HG03469 (cell line): ENCODE measurements at regions not wholly inside any gene's neighbourhood (a gene's known extent, or its start where the extent isn't known, plus 50 kb on each side); places are given as distances from the start of the nearest gene placed in this dataset.

ENCODE experiments used
- ATAC-seq: cut with Tn5 transposase; IDR thresholded peaks from one replicate; pipeline ENCODE4 v1.9.1; 2021; ENCODE audit warnings: mild to moderate bottlenecking, moderate library complexity, moderate number of reproducible peaks; ENCODE audit not compliant: unreplicated experiment

DNA sequence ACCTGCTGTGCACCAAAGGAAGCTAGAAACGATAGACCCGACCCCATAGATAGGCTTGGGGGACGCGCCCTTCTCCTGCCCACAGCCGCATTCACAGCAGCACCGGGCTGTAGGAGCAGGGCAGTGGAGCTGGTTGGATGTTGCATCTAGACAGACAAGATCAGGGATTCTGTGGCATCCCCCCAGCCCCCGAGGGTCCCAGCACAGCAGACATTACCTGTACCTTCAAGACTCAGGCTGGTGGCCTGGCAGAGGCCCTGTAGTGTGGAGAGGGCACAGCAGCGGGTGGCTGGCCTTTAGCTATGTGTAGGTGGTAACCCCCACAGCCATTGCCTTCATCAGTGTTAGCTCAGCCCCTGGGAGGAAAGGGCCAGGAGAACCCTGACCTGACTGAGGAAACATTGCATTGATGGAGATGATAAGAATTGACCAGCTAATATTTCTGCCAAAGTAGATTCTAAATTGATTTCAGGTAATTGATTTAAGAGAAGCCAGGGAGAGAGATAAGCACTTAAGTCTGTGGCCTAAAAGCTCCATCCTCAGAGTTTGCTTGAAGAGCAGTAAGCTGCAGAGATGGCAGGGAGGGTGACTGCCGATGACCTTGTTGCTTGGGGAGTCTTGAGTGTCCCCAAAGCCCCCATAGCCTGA, 269.4 kb downstream of the TLE3 start:
- ATAC-seq: no peak

DNA sequence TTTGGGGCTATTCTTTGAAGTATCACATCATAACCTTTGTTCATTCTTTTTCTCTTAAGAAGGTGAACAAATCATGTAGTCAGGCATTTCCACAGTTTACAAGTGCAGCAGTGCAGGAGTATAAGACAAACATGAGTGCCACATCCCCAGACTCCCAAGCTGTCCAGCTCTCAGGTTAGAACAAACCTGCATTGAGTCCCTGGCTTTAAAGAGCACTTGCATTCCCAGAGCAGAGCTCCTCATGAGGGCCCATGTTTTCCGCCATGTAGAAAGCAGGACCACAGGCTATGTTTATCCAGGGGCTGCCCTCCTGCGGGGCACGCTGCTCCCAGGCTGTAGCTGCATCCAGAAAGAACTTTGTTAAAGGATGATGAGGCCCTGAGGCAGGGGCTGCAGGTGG, 267.7 kb downstream of the TLE3 start:
- no peak for ATAC-seq

DNA sequence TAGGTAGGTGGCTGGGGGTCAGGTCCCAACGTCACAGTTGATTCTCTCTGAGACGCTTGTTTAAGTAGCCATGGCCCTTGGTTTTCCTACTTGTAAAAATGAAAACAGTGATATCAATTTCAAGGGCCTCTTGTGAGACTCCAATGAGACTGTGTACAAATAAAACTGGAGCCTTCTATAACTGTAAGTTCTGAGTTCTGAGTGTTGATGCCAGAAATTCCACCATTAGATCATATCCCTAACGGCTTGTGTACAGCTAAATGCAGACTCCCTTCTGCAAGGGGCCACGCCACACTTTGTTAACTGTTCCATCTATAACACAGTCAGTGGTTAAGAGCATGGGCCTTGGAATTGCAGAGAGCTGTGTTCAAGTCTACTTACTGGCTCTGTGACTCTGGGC, 267.3 kb downstream of the TLE3 start:
- no peak for ATAC-seq

DNA sequence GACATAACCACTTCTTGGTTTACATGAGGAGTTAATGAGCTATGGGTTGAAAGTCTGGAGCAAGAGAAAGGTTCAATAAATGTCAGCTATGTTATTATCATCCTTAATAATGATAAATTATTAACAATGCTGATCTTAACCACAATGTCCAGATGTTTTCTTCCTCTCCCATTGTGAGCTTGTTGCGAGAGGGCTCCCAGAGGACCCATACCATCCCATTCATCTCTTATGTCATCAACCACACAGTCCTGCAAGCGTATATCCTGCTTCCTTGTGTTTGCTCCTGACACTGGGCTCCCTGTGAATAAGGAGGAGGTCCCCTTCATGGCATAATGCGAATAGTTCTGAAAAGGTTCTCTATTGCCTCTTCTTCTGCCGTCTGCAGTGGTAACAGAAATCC, 266.8 kb downstream of the TLE3 start:
- ATAC-seq: no peak

DNA sequence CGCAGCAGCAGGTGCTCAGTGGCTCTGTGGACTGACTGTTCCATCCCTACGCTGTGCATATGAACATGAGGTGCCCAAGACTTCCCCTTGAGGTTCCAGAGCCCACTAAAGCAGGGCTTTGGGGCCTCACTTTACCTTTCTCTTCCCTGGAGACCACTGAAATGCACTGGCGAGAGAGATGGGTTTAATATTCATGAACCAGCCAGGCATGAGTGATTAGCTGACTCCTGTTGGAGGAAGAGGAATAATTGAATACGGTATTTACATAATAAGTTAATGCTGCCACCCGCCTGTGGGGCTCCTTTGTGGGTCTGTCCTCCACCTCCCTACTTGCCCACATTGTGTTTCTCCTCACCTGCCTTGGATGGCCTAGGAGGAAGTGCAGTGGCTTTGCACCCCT, 263.4 kb downstream of the TLE3 start:
- no peak for ATAC-seq

DNA sequence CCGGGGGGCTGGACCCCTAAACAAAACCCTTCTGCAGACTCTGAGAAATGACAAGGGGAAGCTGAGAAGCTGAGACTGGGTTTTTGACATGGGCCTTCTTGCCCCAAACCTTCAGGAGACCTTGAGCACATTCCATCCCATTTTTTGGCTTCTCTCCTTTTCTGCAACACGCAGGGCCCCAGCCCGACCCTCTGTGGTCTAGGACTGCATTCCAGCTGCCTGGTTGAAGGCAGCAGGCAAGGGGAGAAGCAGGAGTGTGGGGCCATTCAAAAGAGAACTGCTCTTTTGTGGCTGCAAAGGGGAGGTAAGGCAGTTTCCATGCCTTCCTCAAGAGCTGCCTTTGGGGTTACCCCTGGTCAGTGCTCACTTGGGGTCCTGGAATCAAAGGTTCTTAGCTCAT, 263.0 kb downstream of the TLE3 start:
- ATAC-seq: no peak

DNA sequence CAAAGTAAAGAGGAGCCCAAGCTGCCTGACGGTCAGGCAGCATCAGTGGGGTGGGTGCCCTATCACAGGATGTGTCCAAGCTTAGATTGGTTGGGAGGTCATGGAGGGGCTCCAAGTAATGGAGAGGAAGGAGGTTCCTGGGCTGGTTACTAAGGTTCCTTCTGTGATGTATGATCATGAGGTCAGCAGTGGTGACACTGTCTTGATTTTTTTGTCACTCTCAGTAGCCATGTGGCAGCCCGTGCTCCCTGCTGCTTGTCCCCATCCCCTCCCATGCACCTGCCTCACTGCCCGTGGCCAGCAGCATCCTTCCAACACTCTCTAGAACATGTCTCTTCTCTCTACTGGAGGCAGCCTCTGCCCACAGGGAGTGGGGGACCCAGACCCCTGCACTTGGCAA, 261.7 kb downstream of the TLE3 start:
- no peak for ATAC-seq

DNA sequence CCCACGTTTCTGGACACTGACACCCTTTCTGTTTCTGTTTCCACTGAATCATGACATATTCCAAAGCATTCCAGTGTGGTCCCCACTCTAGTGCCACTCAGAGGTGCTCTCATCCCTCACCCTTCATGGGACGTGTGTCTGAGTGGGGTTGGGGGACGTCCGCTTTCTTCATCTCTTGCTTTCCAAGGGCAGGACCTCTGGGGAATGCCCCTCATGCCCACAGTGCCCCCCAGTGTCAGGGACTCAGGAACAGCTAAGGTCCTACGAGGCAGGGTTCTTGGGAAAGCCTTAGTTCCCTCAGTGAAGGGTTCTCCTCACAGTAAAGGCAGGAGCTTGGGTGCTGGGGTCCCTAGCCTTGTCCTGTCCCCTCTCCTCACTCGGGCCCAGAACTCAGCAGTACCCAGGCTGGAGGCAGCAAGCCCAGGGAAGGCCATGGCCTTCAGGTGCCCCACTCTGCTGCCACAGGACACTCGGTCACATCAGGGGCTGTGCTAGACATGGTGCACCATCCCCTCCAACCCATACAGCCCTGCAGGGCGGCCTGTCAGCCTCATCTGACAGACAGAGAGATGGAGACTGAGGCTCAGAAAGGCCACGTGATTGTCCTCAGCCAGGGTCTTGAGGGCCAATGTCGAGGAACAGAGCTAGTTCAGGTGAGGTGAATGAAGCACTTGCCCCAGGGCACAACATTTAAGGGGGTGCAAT, 261.0 kb downstream of the TLE3 start:
- ATAC-seq: no peak

DNA sequence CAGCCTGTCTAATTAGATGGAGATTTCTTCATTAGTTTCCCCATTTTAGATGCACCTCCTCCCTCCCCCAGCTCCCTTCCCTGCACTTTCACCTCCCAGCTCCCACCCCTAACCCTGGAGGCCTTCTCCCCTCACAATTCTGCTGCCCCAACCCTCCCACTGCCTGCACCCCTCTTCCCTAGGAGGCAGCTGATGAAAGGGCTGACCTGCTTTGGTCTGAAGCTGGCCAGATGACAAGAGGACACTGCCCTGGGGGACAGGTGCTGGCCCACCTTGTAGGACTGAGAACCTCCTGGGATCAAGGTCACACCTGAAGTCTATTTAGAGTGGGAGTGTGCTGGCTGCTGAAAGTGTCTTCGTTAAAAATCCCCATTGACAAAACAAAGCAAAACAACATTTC, 259.4 kb downstream of the TLE3 start:
- no peak for ATAC-seq

DNA sequence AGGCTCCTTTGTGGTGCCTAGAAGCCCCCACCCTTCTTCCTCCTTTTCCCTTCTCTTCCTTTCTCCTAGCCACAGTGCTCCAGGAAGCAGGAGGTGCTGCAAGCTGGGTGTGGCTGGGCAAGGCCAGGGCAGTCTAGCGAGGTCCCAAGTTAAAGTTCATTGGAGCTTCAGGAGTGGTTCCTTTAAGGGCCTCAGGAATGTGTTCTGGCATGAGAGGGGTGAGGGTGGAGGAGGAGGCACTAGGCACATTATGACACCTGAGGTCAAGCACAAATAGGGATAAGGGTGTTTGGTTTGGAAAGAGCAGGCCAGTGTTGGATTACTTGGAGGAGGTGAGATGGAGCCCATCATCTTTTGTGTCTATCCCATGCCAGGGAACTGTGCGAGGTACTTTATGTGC, 258.7 kb downstream of the TLE3 start:
- ATAC-seq: no peak

DNA sequence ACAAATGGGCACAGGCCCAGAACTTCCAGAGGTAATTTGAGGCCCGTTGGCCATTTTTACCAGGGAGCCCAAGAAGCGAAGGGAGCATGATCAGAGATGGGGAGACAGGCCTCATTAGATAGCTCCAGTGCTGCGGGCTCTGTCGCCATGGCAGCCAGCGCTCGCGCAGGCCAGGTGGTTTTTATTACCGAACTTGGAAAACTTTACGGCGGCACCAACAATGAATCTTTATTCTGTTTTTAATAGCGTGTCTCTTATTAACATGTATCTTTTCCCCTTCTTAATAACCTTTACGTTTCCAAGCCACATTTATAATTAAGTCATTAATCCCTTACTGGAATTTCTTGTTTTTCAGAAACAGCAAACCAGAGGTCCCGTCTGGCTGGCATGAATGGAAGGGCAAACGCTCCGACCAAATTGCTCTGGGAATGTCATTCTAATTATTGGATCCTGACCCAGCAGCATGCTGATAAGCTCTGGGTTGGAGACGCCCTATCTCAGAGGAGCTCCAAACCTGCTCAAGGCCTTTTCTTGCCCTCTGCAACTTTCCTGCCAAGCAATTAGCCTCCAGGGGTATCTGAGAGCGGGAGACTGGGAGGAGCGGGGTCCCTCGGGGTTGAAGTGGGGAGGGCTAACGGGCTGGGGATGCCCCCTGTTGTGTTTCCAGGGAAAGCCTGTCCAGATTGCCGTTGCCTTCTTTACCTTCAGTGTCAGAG, 256.4 kb downstream of the TLE3 start:
- ATAC-seq: no peak

DNA sequence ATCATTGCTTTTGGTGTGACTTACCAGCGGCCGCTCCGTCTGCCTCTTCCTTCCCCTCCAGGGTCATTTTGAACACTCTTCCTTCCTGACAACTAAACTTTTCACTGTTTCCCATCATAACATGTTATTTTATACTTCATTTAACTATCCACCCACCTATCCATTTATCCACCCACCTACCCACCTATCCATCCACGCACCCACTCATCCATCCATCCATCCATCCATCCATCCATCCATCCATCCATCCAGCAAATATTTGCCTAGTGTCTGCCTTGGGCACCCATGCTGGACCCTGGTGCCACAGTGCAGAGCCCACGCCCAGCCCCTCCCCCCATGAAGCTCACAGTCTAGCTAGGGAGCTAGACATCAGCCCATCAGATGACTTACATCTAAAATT, 254.9 kb downstream of the TLE3 start:
- no peak for ATAC-seq

DNA sequence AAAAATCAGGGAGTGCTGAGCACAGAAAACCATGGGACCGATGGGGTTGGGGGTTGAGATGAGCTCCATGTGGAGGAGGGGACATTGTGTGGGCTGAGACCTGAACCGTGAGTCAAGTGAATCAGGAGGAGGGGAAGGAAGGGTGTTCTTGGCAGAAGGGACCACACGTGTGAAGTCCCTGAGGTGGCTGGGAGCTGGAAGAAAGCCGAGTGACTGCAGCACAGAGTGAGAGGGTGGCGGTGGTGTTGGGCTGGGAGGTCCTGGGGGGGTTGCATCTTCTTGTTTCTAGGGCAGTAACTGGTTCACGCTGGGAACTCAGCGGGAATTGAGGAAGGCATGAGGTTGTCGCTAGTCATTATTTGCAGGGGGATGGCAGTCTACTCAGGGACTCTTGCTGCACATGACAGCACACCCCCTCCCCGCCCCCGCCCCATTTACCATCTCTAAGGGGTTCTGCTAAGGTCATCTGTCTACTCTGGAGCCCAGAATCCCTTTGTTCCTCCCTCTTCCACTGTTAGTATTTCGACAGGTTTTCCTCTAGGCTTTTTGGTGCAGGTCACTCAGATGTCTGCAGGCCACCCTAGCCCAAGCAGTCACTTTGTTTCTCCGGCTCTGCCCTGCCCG, 254.3 kb downstream of the TLE3 start:
- ATAC-seq: no peak

DNA sequence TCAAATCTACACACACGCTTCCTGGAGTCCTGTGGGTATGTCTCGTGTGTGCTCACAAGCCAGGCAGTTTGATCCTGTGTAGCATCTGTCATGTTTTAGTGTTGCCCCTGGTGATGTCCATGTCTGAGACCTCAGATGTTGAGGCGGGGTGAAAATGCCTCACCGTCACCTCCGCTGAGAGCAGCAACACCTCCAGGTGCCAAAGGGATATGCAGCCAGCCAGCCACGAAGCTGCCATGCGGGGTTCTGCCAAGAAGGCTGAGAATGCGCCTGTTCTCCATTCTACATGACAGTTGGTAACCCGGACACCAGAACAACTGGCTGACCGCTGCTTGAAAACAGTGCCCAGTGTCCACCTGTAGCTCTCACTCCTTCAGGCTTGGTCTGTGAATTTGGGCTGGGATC, 253.8 kb downstream of the TLE3 start:
- no peak for ATAC-seq

DNA sequence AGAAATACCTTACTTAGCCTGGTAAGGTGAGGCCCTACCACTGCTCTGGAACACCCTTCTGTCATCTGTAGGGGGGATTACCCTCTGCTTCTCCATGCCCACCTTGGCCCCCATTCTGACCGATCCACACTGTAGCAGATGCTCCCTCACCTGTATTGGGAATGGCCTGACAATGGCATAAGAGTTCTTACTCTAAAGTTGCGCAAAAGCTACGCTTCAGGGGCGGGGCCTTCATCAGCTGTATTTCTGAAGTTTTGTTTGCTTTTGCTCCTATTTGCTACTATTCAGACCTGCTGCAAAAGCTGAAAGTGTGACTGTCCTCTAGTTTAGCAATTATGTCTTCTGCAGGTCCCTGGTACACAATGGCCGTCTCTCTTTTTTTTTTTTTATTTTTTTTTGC, 252.6 kb downstream of the TLE3 start:
- ATAC-seq: no peak

DNA sequence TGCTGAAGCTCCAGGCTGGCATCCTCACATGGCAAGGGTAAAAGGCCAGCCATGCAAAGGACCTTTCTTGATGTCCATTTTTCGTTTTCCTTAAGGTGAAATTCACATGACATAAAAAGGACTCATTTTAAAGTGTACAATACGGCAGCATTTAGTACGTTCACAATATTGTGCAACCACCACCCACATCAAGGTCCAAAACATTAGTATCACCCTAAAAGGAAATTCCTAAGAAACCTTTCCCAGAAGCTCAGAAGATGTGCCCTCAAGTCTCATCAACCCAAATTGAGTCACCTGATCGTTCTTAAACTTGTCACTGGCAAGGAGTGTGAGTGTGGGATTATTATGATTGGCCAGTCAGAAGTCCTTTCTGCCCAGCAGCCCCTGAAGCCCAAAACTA, 250.1 kb downstream of the TLE3 start:
- ATAC-seq: no peak

DNA sequence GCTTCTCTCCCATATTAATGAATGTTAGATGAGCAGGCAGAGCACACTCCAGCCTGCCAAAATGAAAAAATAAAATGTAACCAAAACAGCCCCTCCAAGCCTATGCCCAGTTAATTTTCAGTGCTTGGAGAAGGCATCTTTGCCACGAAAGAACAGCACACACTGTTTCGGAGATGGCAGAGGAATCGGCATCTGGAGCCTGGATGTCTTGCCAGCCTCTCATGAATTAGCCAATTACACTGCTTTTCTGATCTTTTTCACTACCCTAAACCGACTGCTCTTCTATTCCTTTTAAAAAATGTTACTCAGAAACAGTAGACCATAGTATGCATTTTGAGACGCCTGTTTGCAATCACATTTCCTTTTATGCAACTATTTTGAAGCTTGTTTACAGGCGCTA, 249.6 kb downstream of the TLE3 start:
- ATAC-seq: no peak

DNA sequence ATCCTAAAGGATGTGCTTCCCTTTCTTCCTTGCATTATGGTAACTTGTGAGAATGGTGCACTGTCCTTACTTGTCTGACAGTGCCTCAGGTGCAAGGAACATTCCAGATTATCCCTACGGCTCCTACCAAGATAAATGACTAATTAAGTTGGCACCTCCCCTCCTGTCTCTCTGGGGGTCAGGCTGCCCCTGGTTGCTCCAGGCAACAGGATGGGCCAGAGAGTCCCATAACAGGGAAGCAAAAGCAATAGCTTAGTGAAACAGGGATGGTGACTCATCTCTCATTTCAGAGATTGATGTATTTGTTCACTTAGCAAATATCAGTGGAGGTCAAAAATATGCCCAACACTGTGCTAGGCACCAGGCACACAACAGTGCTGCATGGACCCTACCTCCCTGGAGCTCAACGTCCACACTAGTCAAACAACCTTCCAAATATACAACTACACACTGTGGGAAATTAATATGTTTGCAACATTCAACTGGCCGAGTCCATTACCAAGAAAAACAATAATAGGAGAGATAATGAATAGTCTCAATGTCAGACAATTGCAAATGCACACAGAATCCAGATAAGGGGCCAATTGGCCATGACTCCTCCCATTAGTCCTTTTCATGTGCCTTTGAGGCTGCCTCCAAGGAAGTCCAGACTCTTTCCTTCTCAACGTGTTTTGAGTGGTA, 249.0 kb downstream of the TLE3 start:
- ATAC-seq: no peak

DNA sequence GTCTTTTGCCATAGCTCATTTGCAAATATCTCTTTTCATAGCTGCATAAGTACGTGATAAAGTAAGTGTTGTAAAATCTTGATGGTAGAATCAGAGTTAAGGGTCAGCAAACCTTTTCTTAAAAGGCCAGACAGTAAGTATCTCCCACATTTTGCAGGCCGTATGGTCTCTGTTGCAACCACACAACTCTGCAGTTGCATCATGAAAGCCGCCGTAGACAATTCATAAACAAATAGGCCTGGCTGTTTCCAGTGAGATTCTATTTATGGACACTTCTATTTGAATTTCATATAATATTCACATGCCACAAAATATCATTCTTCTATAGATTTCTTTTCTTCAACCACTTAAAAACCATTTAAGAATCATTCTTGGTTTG, 248.5 kb downstream of the TLE3 start:
- ATAC-seq: no peak

DNA sequence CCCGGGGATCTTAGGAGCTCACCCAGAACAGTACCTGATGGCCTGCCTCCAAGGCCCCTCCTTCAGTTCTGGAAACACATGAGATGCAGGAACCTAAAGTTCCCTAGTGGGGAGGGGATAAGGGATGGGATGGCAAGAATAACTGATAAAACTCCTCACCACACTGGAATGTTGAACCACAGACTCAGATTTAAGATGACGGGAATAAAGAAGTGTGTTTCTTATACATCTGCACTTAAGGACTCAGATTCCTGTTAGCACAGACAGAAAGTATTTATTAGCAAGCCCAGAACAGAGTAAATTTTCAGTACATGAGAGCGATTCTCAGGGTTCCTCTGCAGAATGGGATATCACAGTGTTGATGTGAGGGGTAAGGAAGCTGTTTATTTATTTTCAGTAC, 245.2 kb downstream of the TLE3 start:
- ATAC-seq: no peak

DNA sequence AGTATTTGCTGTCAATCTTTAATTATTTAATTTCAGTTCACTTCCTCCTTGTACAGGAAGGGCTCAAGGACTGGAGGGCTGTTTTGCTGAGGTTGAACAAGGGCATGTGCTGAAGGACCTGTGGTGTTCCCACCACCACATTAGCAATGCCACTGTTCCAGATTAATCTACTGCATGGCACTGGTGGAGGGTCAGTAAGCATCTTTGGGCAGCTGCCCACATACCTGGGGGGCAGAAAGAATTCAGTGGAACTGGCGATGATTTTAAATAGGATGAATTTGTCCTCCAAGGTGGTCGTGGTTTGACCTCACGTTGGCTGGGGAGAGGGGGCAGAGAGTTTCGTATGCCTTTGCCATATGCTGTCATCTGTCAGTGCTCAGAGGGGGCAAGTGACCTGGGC, 244.8 kb downstream of the TLE3 start:
- ATAC-seq: no peak
